Muscle of leg (tissue), 3 donors: ENCODE measurements at regions not wholly inside any gene's neighbourhood (a gene's known extent, or its start where the extent isn't known, plus 50 kb on each side); places are given as distances from the start of the nearest gene placed in this dataset.
A peak's percentile ranks its signal among the peaks of the same experiment; 100 is the strongest.
"Not testable (repeated sequence)": the region's sequence is repeated elsewhere in the genome, so short reads cannot be mapped to it uniquely, and the experiment has no call there.

Experiments
- DNase-seq: peaks from one replicate; pipeline ENCODE4 v3.0.0; 2013
- H3K27ac ChIP-seq: one replicate; pipeline ENCODE4 v1.5.1; 2013; ENCODE audit warnings: mild to moderate bottlenecking, low read length, control low read depth
- H3K27me3 ChIP-seq: one replicate; pipeline ENCODE4 v1.6.1; 2013; ENCODE audit warnings: low read length; ENCODE audit not compliant: control insufficient read depth, insufficient read depth
- H3K36me3 ChIP-seq: one replicate; pipeline ENCODE4 v1.6.1; 2013; ENCODE audit warnings: low read length; ENCODE audit not compliant: control insufficient read depth, insufficient read depth
- H3K4me1 ChIP-seq: one replicate; pipeline ENCODE4 v1.6.1; 2013; ENCODE audit warnings: low read length; ENCODE audit not compliant: control insufficient read depth, insufficient read depth
- H3K4me3 ChIP-seq: one replicate; pipeline ENCODE4 v1.5.1; 2013; ENCODE audit warnings: low read length, control low read depth
- H3K9me3 ChIP-seq: replicated peaks from 2 replicates; pipeline ENCODE4 v1.6.1; 2013; ENCODE audit warnings: low read depth, low read length; ENCODE audit not compliant: control insufficient read depth
- WGBS: methylation state at CpG from one replicate; pipeline ENCODE4 v1.1.5; 2013; ENCODE audit warnings: missing lambda C conversion rate; ENCODE audit not compliant: insufficient coverage; 5-methylcytosine and 5-hydroxymethylcytosine counted together

GRCh38 chr5:15124871-15125568 lies 253.4 kb upstream of the ANKH start:
- H3K9me3 ChIP-seq = no peaks in the 10 kb centered on the region
- no peaks in the 10 kb centered on the region for H3K4me1 ChIP-seq
- no peak overlapping the region for H3K27ac ChIP-seq
- no peaks in the 10 kb centered on the region for H3K27me3 ChIP-seq
- no peaks in the 10 kb centered on the region for H3K36me3 ChIP-seq
- WGBS = no CpG with 5 or more reads among the region's 2 CpGs
- no peak overlapping the region for H3K4me3 ChIP-seq
- DNase-seq = peak; percentile 29

- DNase-seq = peak; percentile 25
- no peak overlapping the region for H3K27ac ChIP-seq
- no CpG with 5 or more reads among the region's 3 CpGs for WGBS
- H3K27me3 ChIP-seq = no peaks in the 10 kb centered on the region
- H3K4me3 ChIP-seq = no peak overlapping the region
- no peaks in the 10 kb centered on the region for H3K36me3 ChIP-seq
- no peaks in the 10 kb centered on the region for H3K9me3 ChIP-seq
- no peaks in the 10 kb centered on the region for H3K4me1 ChIP-seq
These were observed 252.9 kb upstream of the ANKH start for GRCh38 chr5:15124461-15124860.

GRCh38 chr5:15117688-15118087 lies 246.1 kb upstream of the ANKH start:
- Histone ChIP-seq H3K36me3 (no peaks in the 10 kb centered on the region), H3K9me3 (no peaks in the 10 kb centered on the region), H3K27ac (no peak overlapping the region), H3K27me3 (no peaks in the 10 kb centered on the region), H3K4me1 (no peaks in the 10 kb centered on the region), H3K4me3 (no peak overlapping the region)
- 21% methylated on average over 3 of the region's 5 CpGs for WGBS
- no peak for DNase-seq

- no peaks in the 10 kb centered on the region for H3K9me3 ChIP-seq
- H3K4me3 ChIP-seq = no peak overlapping the region
- H3K27me3 ChIP-seq = no peaks in the 10 kb centered on the region
- H3K36me3 ChIP-seq = no peaks in the 10 kb centered on the region
- no peak overlapping the region for H3K27ac ChIP-seq
- no peak for DNase-seq
- 73% methylated on average over 3 of the region's 5 CpGs for WGBS
- no peaks in the 10 kb centered on the region for H3K4me1 ChIP-seq
These were observed 245.4 kb upstream of the ANKH start for GRCh38 chr5:15116996-15117395.

- H3K27me3 ChIP-seq = no peaks in the 10 kb centered on the region
- 100% methylated on average over 1 of the region's 2 CpGs for WGBS
- no peaks in the 10 kb centered on the region for H3K4me1 ChIP-seq
- no peak overlapping the region for H3K4me3 ChIP-seq
- H3K9me3 ChIP-seq = no peaks in the 10 kb centered on the region
- no peaks in the 10 kb centered on the region for H3K36me3 ChIP-seq
- H3K27ac ChIP-seq = no peak overlapping the region
- no peak for DNase-seq
These were observed 235.1 kb upstream of the ANKH start for GRCh38 chr5:15106530-15107283.

- no peak overlapping the region for H3K27ac ChIP-seq
- 50% methylated on average over 1 of the region's 2 CpGs for WGBS
- DNase-seq = peak; percentile 71
- no peaks in the 10 kb centered on the region for H3K27me3 ChIP-seq
- no peaks in the 10 kb centered on the region for H3K9me3 ChIP-seq
- no peaks in the 10 kb centered on the region for H3K4me1 ChIP-seq
- no peaks in the 10 kb centered on the region for H3K36me3 ChIP-seq
- H3K4me3 ChIP-seq = no peak overlapping the region
These were observed 234.3 kb upstream of the ANKH start for GRCh38 chr5:15105799-15106393.

- Histone ChIP-seq H3K27me3 (no peaks in the 10 kb centered on the region), H3K4me3 (no peak overlapping the region), H3K27ac (no peak overlapping the region), H3K36me3 (no peaks in the 10 kb centered on the region), H3K9me3 (no peaks in the 10 kb centered on the region), H3K4me1 (no peaks in the 10 kb centered on the region)
- no peak for DNase-seq
- WGBS = no CpG with 5 or more reads among the region's 3 CpGs
These were observed 232.3 kb upstream of the ANKH start for GRCh38 chr5:15103864-15104263.

- Histone ChIP-seq H3K36me3 (no peaks in the 10 kb centered on the region), H3K4me3 (no peak overlapping the region), H3K4me1 (no peaks in the 10 kb centered on the region), H3K27ac (no peak overlapping the region), H3K27me3 (no peaks in the 10 kb centered on the region), H3K9me3 (no peaks in the 10 kb centered on the region)
- WGBS = 40% methylated on average over 1 of the region's 5 CpGs
- no peak for DNase-seq
These were observed 231.6 kb upstream of the ANKH start for GRCh38 chr5:15103130-15103529.

GRCh38 chr5:15097552-15097951 lies 226.0 kb upstream of the ANKH start:
- H3K27ac ChIP-seq = no peak overlapping the region
- no peaks in the 10 kb centered on the region for H3K27me3 ChIP-seq
- H3K9me3 ChIP-seq = no peaks in the 10 kb centered on the region
- no peaks in the 10 kb centered on the region for H3K4me1 ChIP-seq
- no peaks in the 10 kb centered on the region for H3K36me3 ChIP-seq
- H3K4me3 ChIP-seq = no peak overlapping the region
- DNase-seq = no peak

- not testable (repeated sequence) for H3K4me1 ChIP-seq, H3K27me3 ChIP-seq, H3K27ac ChIP-seq, DNase-seq, H3K4me3 ChIP-seq, H3K9me3 ChIP-seq, H3K36me3 ChIP-seq
- WGBS = 94% methylated on average over 20 of the region's 22 CpGs
These were observed 225.1 kb upstream of the ANKH start for GRCh38 chr5:15096686-15097085.
